ENCODE measurements at regions not wholly inside any gene's neighbourhood (a gene's known extent, or its start where the extent isn't known, plus 50 kb on each side); places are given as distances from the start of the nearest gene placed in this dataset.
"Not testable (repeated sequence)": the region's sequence is repeated elsewhere in the genome, so short reads cannot be mapped to it uniquely, and the experiment has no call there.

GRCh38 chr5:82956600-82956999, 120.6 kb downstream of the TMEM167A start:
- no peak for DNase-seq (ENCODE audit: low spot score)

- DNase-seq (ENCODE audit: low spot score), result no peak
These were observed 124.9 kb downstream of the TMEM167A start for GRCh38 chr5:82952326-82952725.

GRCh38 chr5:82944267-82944666, 132.9 kb downstream of the TMEM167A start:
- DNase-seq (ENCODE audit: low spot score), result not testable (repeated sequence)

- no peak for DNase-seq (ENCODE audit: low spot score)
These were observed 134.9 kb downstream of the TMEM167A start for GRCh38 chr5:82942083-82942881.

- DNase-seq (ENCODE audit: low spot score), result no peak
These were observed 138.1 kb downstream of the TMEM167A start for GRCh38 chr5:82938901-82939725.

GRCh38 chr5:82932473-82933220, 144.5 kb downstream of the TMEM167A start:
- DNase-seq (ENCODE audit: low spot score), result not testable (repeated sequence)

GRCh38 chr5:82931110-82931509, 146.1 kb downstream of the TMEM167A start:
- no peak for DNase-seq (ENCODE audit: low spot score)

- no peak for DNase-seq (ENCODE audit: low spot score)
These were observed 152.2 kb downstream of the TMEM167A start for GRCh38 chr5:82925061-82925411.

GRCh38 chr5:82924226-82925060, 152.8 kb downstream of the TMEM167A start:
- DNase-seq (ENCODE audit: low spot score), result no peak

GRCh38 chr5:82922086-82922734, 155.0 kb downstream of the TMEM167A start:
- DNase-seq (ENCODE audit: low spot score), result peak; percentile 88

- no peak for DNase-seq (ENCODE audit: low spot score)
These were observed 158.7 kb downstream of the TMEM167A start for GRCh38 chr5:82918311-82919031.

GRCh38 chr5:82917584-82917983, 159.6 kb downstream of the TMEM167A start:
- DNase-seq (ENCODE audit: low spot score), result no peak

GRCh38 chr5:82913971-82914370, 163.2 kb downstream of the TMEM167A start:
- no peak for DNase-seq (ENCODE audit: low spot score)

- DNase-seq (ENCODE audit: low spot score), result no peak
These were observed 164.7 kb downstream of the TMEM167A start for GRCh38 chr5:82912462-82912861.

- DNase-seq (ENCODE audit: low spot score), result no peak
These were observed 165.3 kb downstream of the TMEM167A start for GRCh38 chr5:82911910-82912309.

GRCh38 chr5:82910905-82911304, 166.3 kb downstream of the TMEM167A start:
- no peak for DNase-seq (ENCODE audit: low spot score)

- no peak for DNase-seq (ENCODE audit: low spot score)
These were observed 166.7 kb downstream of the TMEM167A start for GRCh38 chr5:82910491-82910890.

GRCh38 chr5:82909771-82910170, 167.4 kb downstream of the TMEM167A start:
- DNase-seq (ENCODE audit: low spot score), result no peak

GRCh38 chr5:82905986-82906385, 171.2 kb downstream of the TMEM167A start:
- DNase-seq (ENCODE audit: low spot score), result no peak

- DNase-seq (ENCODE audit: low spot score), result no peak
These were observed 175.8 kb downstream of the TMEM167A start for GRCh38 chr5:82901281-82901888.

Measured in pons (tissue), 1 donor.